ENCODE measurements at regions not wholly inside any gene's neighbourhood (a gene's known extent, or its start where the extent isn't known, plus 50 kb on each side); places are given as distances from the start of the nearest gene placed in this dataset.

GRCh38 chr6:148086843-148087242 is 255.8 kb upstream of the SASH1 start:
- no peak for DNase-seq (ENCODE audit: low read depth in 2 of 2)

- no peak for DNase-seq (ENCODE audit: low read depth in 2 of 2)
Measured at GRCh38 chr6:148087659-148088058, 255.0 kb upstream of the SASH1 start.

- DNase-seq (ENCODE audit: low read depth in 2 of 2) = peak in 1 of 2 donors; percentile 68
Measured at GRCh38 chr6:148090326-148090725, 252.3 kb upstream of the SASH1 start.

GRCh38 chr6:148091394-148091793 is 251.2 kb upstream of the SASH1 start:
- DNase-seq (ENCODE audit: low read depth in 2 of 2) = no peak

- no peak for DNase-seq (ENCODE audit: low read depth in 2 of 2)
Measured at GRCh38 chr6:148103436-148103835, 239.2 kb upstream of the SASH1 start.

GRCh38 chr6:148104131-148104530 is 238.5 kb upstream of the SASH1 start:
- DNase-seq (ENCODE audit: low read depth in 2 of 2) = no peak

- no peak for DNase-seq (ENCODE audit: low read depth in 2 of 2)
Measured at GRCh38 chr6:148105695-148106094, 236.9 kb upstream of the SASH1 start.

- no peak for DNase-seq (ENCODE audit: low read depth in 2 of 2)
Measured at GRCh38 chr6:148107911-148108310, 234.7 kb upstream of the SASH1 start.

GRCh38 chr6:148109732-148110131 is 232.9 kb upstream of the SASH1 start:
- no peak for DNase-seq (ENCODE audit: low read depth in 2 of 2)

GRCh38 chr6:148110925-148111324 is 231.7 kb upstream of the SASH1 start:
- no peak for DNase-seq (ENCODE audit: low read depth in 2 of 2)

GRCh38 chr6:148112851-148113319 is 229.8 kb upstream of the SASH1 start:
- no peak for DNase-seq (ENCODE audit: low read depth in 2 of 2)

- DNase-seq (ENCODE audit: low read depth in 2 of 2) = no peak
Measured at GRCh38 chr6:148116001-148116400, 226.6 kb upstream of the SASH1 start.

GRCh38 chr6:148118244-148118643 is 224.4 kb upstream of the SASH1 start:
- no peak for DNase-seq (ENCODE audit: low read depth in 2 of 2)

GRCh38 chr6:148128014-148128730 is 214.5 kb upstream of the SASH1 start:
- no peak for DNase-seq (ENCODE audit: low read depth in 2 of 2)

GRCh38 chr6:148134592-148134991 is 208.0 kb upstream of the SASH1 start:
- DNase-seq (ENCODE audit: low read depth in 2 of 2) = no peak

GRCh38 chr6:148136586-148136985 is 206.1 kb upstream of the SASH1 start:
- DNase-seq (ENCODE audit: low read depth in 2 of 2) = no peak

- no peak for DNase-seq (ENCODE audit: low read depth in 2 of 2)
Measured at GRCh38 chr6:148137652-148138051, 205.0 kb upstream of the SASH1 start.

GRCh38 chr6:148138573-148138972 is 204.1 kb upstream of the SASH1 start:
- peak in 1 of 2 donors; percentile 26 for DNase-seq (ENCODE audit: low read depth in 2 of 2)

- peak in 1 of 2 donors; percentile 29 for DNase-seq (ENCODE audit: low read depth in 2 of 2)
Measured at GRCh38 chr6:148140772-148141557, 201.7 kb upstream of the SASH1 start.

GRCh38 chr6:148142821-148143220 is 199.8 kb upstream of the SASH1 start:
- no peak for DNase-seq (ENCODE audit: low read depth in 2 of 2)

GRCh38 chr6:148143771-148144170 is 198.9 kb upstream of the SASH1 start:
- no peak for DNase-seq (ENCODE audit: low read depth in 2 of 2)

GRCh38 chr6:148144917-148145521 is 197.6 kb upstream of the SASH1 start:
- DNase-seq (ENCODE audit: low read depth in 2 of 2) = peak; percentile 55 to 83

All from dermis microvascular lymphatic vessel endothelial cell (primary cell).